H9 (cell line): ENCODE measurements at regions not wholly inside any gene's neighbourhood (a gene's known extent, or its start where the extent isn't known, plus 50 kb on each side); places are given as distances from the start of the nearest gene placed in this dataset.

ENCODE experiments used
- DNase-seq: peaks from one replicate; pipeline ENCODE4 v3.0.0-alpha.2; 2017
- H2AFZ ChIP-seq: one replicate; pipeline ENCODE4 v1.6.1; 2013; ENCODE audit warnings: mild to moderate bottlenecking, low read length, control low read depth, moderate library complexity
- H2AK5ac ChIP-seq: 2 replicates; pipeline ENCODE4 v1.6.1; 2013; ENCODE audit warnings: low read length, control low read depth, mixed read lengths; ENCODE audit not compliant: insufficient read length
- H2BK120ac ChIP-seq: one replicate; pipeline ENCODE4 v1.6.1; 2013; ENCODE audit warnings: low read depth, mild to moderate bottlenecking, low read length, control low read depth, inconsistent platforms; ENCODE audit not compliant: poor library complexity, severe bottlenecking
- H2BK12ac ChIP-seq: 2 replicates; pipeline ENCODE4 v1.6.1; 2013; ENCODE audit warnings: low read length, control low read depth, mixed read lengths, low read depth; ENCODE audit not compliant: insufficient read length
- H2BK15ac ChIP-seq: 2 replicates; pipeline ENCODE4 v1.6.1; 2013; ENCODE audit warnings: low read depth, low read length, control low read depth
- H2BK20ac ChIP-seq: one replicate; pipeline ENCODE4 v1.6.1; 2013; ENCODE audit warnings: low read depth, mild to moderate bottlenecking, low read length, control low read depth, inconsistent platforms; ENCODE audit not compliant: poor library complexity, severe bottlenecking
- H2BK5ac ChIP-seq: 2 replicates; pipeline ENCODE4 v1.6.1; 2013; ENCODE audit warnings: low read length, control low read depth, mixed read lengths; ENCODE audit not compliant: insufficient read length
- H3K14ac ChIP-seq: 2 replicates; pipeline ENCODE4 v1.6.1; 2013; ENCODE audit warnings: low read length, control low read depth; ENCODE audit not compliant: insufficient read depth
- H3K18ac ChIP-seq: 2 replicates; pipeline ENCODE4 v1.6.1; 2013; ENCODE audit warnings: low read depth, mild to moderate bottlenecking, mixed read lengths, low read length, control low read depth; ENCODE audit not compliant: insufficient read length
- H3K23ac ChIP-seq: 2 replicates; pipeline ENCODE4 v1.6.1; 2013; ENCODE audit warnings: low read length, control low read depth, mixed read lengths, low read depth; ENCODE audit not compliant: insufficient read length
- H3K23me2 ChIP-seq: 2 replicates; pipeline ENCODE4 v1.6.1; 2013; ENCODE audit warnings: low read depth, mild to moderate bottlenecking, mixed read lengths, low read length, control low read depth; ENCODE audit not compliant: insufficient read length, poor library complexity, severe bottlenecking
- H3K27ac ChIP-seq: 2 replicates; pipeline ENCODE4 v1.5.1; 2013; ENCODE audit warnings: low read length, control low read depth, mixed read lengths, low read depth; ENCODE audit not compliant: insufficient read length
- H3K27me3 ChIP-seq: 2 replicates; pipeline ENCODE4 v1.6.1; 2013; ENCODE audit warnings: low read length, control low read depth, inconsistent platforms; ENCODE audit not compliant: insufficient read depth
- H3K4ac ChIP-seq: 2 replicates; pipeline ENCODE4 v1.6.1; 2013; ENCODE audit warnings: low read depth, mild to moderate bottlenecking, control low read depth, inconsistent platforms, low read length, moderate library complexity
- H3K4me1 ChIP-seq: 2 replicates; pipeline ENCODE4 v1.6.1; 2013; ENCODE audit warnings: low read length, control low read depth, inconsistent platforms; ENCODE audit not compliant: insufficient read depth
- H3K4me2 ChIP-seq: 2 replicates; pipeline ENCODE4 v1.6.1; 2013; ENCODE audit warnings: low read length, control low read depth, mixed read lengths; ENCODE audit not compliant: insufficient read length, insufficient read depth
- H3K56ac ChIP-seq: 2 replicates; pipeline ENCODE4 v1.6.1; 2013; ENCODE audit warnings: low read depth, mild to moderate bottlenecking, mixed read lengths, low read length, control low read depth; ENCODE audit not compliant: insufficient read length
- H3K79me1 ChIP-seq: 2 replicates; pipeline ENCODE4 v1.6.1; 2013; ENCODE audit warnings: low read depth, mild to moderate bottlenecking, moderate library complexity, low read length, control low read depth, inconsistent platforms; ENCODE audit not compliant: insufficient read depth, poor library complexity, severe bottlenecking
- H3K79me2 ChIP-seq: 2 replicates; pipeline ENCODE4 v1.6.1; 2013; ENCODE audit warnings: low read length, control low read depth, inconsistent platforms; ENCODE audit not compliant: insufficient read depth
- H3K9ac ChIP-seq: 2 replicates; pipeline ENCODE4 v1.6.1; 2013; ENCODE audit warnings: low read length, control low read depth, mixed read lengths; ENCODE audit not compliant: insufficient read length; ENCODE audit errors: extremely low read depth
- H3K9me3 ChIP-seq: one replicate; pipeline ENCODE4 v1.6.1; 2013; ENCODE audit warnings: low read depth, low read length, inconsistent platforms; ENCODE audit not compliant: control insufficient read depth
- H3T11ph ChIP-seq: one replicate; pipeline ENCODE4 v1.6.1; 2013; ENCODE audit warnings: mild to moderate bottlenecking, low read length, control low read depth, inconsistent platforms
- H4K20me1 ChIP-seq: one replicate; pipeline ENCODE4 v1.6.1; 2013; ENCODE audit not compliant: control insufficient read depth, insufficient read length, insufficient read depth
- H4K5ac ChIP-seq: 2 replicates; pipeline ENCODE4 v1.6.1; 2013; ENCODE audit warnings: low read depth, mild to moderate bottlenecking, mixed read lengths, low read length, control low read depth; ENCODE audit not compliant: insufficient read length
- H4K8ac ChIP-seq: replicated peaks from 2 replicates; pipeline ENCODE4 v1.6.1; 2013; ENCODE audit warnings: low read length, control low read depth, mixed read lengths, low read depth; ENCODE audit not compliant: insufficient read length
- H4K91ac ChIP-seq: 2 replicates; pipeline ENCODE4 v1.6.1; 2013; ENCODE audit warnings: low read depth, mild to moderate bottlenecking, moderate library complexity, mixed read lengths, low read length, control low read depth; ENCODE audit not compliant: insufficient read length
- H3K27ac Mint-ChIP-seq, 3 experiments: 2 replicates in 2 of 3; 3 replicates in 1 of 3; pipeline ENCODE4 v1.8.0; 2020 to 2021; ENCODE audit warnings: mixed read lengths in 3 of 3, mild to moderate bottlenecking in 1 of 3, moderate library complexity in 1 of 3
- H3K27me3 Mint-ChIP-seq: 2 replicates; pipeline ENCODE4 v1.8.0; 2021; ENCODE audit warnings: low read depth, mild to moderate bottlenecking, moderate library complexity, mixed read lengths
- H3K36me3 Mint-ChIP-seq, 3 experiments: 2 replicates in 2 of 3; 3 replicates in 1 of 3; pipeline ENCODE4 v1.8.0; 2020 to 2021; ENCODE audit warnings: low read depth in 3 of 3, mixed read lengths in 3 of 3; ENCODE audit not compliant: insufficient read depth in 1 of 3
- H3K4me1 Mint-ChIP-seq, 2 experiments: 2 replicates each; pipeline ENCODE4 v1.8.0; 2020; ENCODE audit warnings: mixed read lengths in 2 of 2
- H3K4me3 Mint-ChIP-seq, 2 experiments: 2 replicates in 1 of 2; 3 replicates in 1 of 2; pipeline ENCODE4 v1.8.0; 2020 to 2021; ENCODE audit warnings: mild to moderate bottlenecking in 2 of 2, mixed read lengths in 2 of 2, moderate library complexity in 1 of 2
- H3K9me3 Mint-ChIP-seq, 2 experiments: 2 replicates in 1 of 2; 3 replicates in 1 of 2; pipeline ENCODE4 v1.8.0; 2020; ENCODE audit warnings: mild to moderate bottlenecking in 2 of 2, mixed read lengths in 2 of 2, moderate library complexity in 1 of 2
- WGBS: extraction: QIAGEN DNeasy Blood & Tissue Kit; methylation state at CpG from one replicate; pipeline ENCODE4 v1.1.7; 2013; ENCODE audit warnings: missing lambda C conversion rate, low lambda C conversion rate, mixed read lengths; ENCODE audit not compliant: insufficient read length; ENCODE audit errors: extremely low coverage; 5-methylcytosine and 5-hydroxymethylcytosine counted together
- TF ChIP-seq, protein P1 (sequence below): fragments of 200-600 bp; sonication (generic); conservative IDR thresholded peaks from 3 replicates; pipeline ENCODE4 v1.8.0; 2021; ENCODE audit warnings: antibody characterized with exemption, mild to moderate bottlenecking

DNA sequence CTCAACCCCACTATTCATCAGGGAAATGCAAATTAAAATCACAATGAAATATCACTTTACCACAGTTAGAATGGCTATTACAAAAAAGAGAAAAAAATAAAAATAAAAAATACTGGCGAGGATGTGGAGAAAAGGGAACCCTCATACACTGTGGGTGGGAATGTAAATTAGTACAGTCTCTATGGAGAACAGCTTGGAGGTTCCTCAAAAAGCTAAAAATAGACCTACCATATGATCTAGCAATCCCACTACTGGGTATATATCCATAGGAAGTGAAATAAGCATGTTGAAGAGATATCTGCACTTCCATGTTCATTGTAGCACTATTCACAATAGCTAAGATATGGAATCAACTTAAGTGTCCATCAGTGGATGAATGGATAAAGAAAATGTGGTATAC lies 50.5 kb upstream of the PAGE1 start:
- H3K9me3 Mint-ChIP-seq, result peaks cover 61 to 70% of the 10 kb centered on the region in 2 experiments
- no peak overlapping the region for H2BK12ac ChIP-seq
- no peak overlapping the region for H3K14ac ChIP-seq
- TF ChIP-seq, protein P1, sequence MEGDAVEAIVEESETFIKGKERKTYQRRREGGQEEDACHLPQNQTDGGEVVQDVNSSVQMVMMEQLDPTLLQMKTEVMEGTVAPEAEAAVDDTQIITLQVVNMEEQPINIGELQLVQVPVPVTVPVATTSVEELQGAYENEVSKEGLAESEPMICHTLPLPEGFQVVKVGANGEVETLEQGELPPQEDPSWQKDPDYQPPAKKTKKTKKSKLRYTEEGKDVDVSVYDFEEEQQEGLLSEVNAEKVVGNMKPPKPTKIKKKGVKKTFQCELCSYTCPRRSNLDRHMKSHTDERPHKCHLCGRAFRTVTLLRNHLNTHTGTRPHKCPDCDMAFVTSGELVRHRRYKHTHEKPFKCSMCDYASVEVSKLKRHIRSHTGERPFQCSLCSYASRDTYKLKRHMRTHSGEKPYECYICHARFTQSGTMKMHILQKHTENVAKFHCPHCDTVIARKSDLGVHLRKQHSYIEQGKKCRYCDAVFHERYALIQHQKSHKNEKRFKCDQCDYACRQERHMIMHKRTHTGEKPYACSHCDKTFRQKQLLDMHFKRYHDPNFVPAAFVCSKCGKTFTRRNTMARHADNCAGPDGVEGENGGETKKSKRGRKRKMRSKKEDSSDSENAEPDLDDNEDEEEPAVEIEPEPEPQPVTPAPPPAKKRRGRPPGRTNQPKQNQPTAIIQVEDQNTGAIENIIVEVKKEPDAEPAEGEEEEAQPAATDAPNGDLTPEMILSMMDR, result no peak
- H3K36me3 Mint-ChIP-seq, result peaks cover 0 to 2% (median under 1%) of the 10 kb centered on the region in 3 experiments; a peak in 2 of 7 replicates
- no peaks in the 10 kb centered on the region for H3K79me1 ChIP-seq
- no peak overlapping the region for H2AK5ac ChIP-seq
- no peak overlapping the region for H3K4ac ChIP-seq
- no peak overlapping the region for H3K4me3 Mint-ChIP-seq
- H3K23ac ChIP-seq, result no peak overlapping the region
- no peak overlapping the region for H3K4me2 ChIP-seq
- no peak overlapping the region for H3K9ac ChIP-seq
- H3K27me3 ChIP-seq, result no peaks in the 10 kb centered on the region
- no peak overlapping the region for H4K8ac ChIP-seq
- WGBS, result no CpG with 5 or more reads among the region's 1 CpG
- no peaks in the 10 kb centered on the region for H3K4me1 ChIP-seq
- H2BK5ac ChIP-seq, result no peak overlapping the region
- no peak for DNase-seq
- no peaks in the 10 kb centered on the region for H3K23me2 ChIP-seq
- H2BK20ac ChIP-seq, result no peak overlapping the region
- no peaks in the 10 kb centered on the region for H3K79me2 ChIP-seq
- peaks cover 8% of the 10 kb centered on the region for H3K9me3 ChIP-seq
- H3K4me1 Mint-ChIP-seq, result peaks cover 3 to 4% of the 10 kb centered on the region in 2 experiments; a peak in 1 of 4 replicates
- H3K27ac Mint-ChIP-seq, result no peak overlapping the region
- H3T11ph ChIP-seq, result no peak overlapping the region
- no peak overlapping the region for H3K56ac ChIP-seq
- no peaks in the 10 kb centered on the region for H3K27me3 Mint-ChIP-seq
- no peak overlapping the region for H3K18ac ChIP-seq
- no peak overlapping the region for H4K5ac ChIP-seq
- H4K91ac ChIP-seq, result no peak overlapping the region
- H2BK15ac ChIP-seq, result no peak overlapping the region
- H4K20me1 ChIP-seq, result no peaks in the 10 kb centered on the region
- H2AFZ ChIP-seq, result no peak overlapping the region
- no peak overlapping the region for H2BK120ac ChIP-seq
- no peak overlapping the region for H3K27ac ChIP-seq
